ENCODE measurements at regions not wholly inside any gene's neighbourhood (a gene's known extent, or its start where the extent isn't known, plus 50 kb on each side); places are given as distances from the start of the nearest gene placed in this dataset.

GRCh38 chr13:34361560-34361959 lies 543.6 kb downstream of the RFC3 start:
- no peak for TF ChIP-seq POLR2A (IDR thresholded peaks at IDR 0.05; ENCODE audit: low read depth, low read length)
- no peak for TF ChIP-seq POLR2AphosphoS5 (IDR thresholded peaks at IDR 0.05; ENCODE audit: low read depth, low read length)
- TF ChIP-seq TAF1 (IDR thresholded peaks at IDR 0.05; ENCODE audit: borderline replicate concordance, low read depth, low read length) = no peak
